ENCODE measurements at regions not wholly inside any gene's neighbourhood (a gene's known extent, or its start where the extent isn't known, plus 50 kb on each side); places are given as distances from the start of the nearest gene placed in this dataset.

- Histone ChIP-seq H3K4me3 (replicated peaks in 1 of 2; ENCODE audit: low read depth in 1 of 2, low read length in 2 of 2) (no peak overlapping the region), H3K27me3 (ENCODE audit: insufficient read depth, low read length) (no peaks in the 10 kb centered on the region), H3K79me2 (ENCODE audit: insufficient read depth, low read length) (no peaks in the 10 kb centered on the region), H4K20me1 (ENCODE audit: insufficient read depth) (no peaks in the 10 kb centered on the region), H3K4me1 (ENCODE audit: control insufficient read depth in 1 of 2, insufficient read depth in 2 of 2, low read length in 2 of 2) (no peaks in the 10 kb centered on the region), H3K9me3 (ENCODE audit: control insufficient read depth in 1 of 2, insufficient read depth in 1 of 2, low read depth in 1 of 2, low read length in 2 of 2) (peaks cover 8 to 9% of the 10 kb centered on the region in 2 experiments; a peak in 2 of 4 replicates), H3K4me2 (ENCODE audit: low read length) (no peak overlapping the region), H2AFZ (ENCODE audit: low read depth, low read length, poor library complexity, severe bottlenecking) (no peak overlapping the region), H3K27ac (ENCODE audit: low read depth, low read length) (no peak overlapping the region), H3K9me2 (ENCODE audit: insufficient read depth) (no peaks in the 10 kb centered on the region), H3K9ac (ENCODE audit: low read length) (no peak overlapping the region), H3K36me3 (ENCODE audit: control insufficient read depth in 1 of 2, insufficient read depth in 2 of 2, low read length in 2 of 2) (no peaks in the 10 kb centered on the region)
- no peak for ATAC-seq
- BruUV-seq (replicated peaks) = no TSS peak
- RAD21 ChIA-PET (ENCODE audit: low non-redundant PET in 1 of 2, low total read pairs in 2 of 2, uncharacterized antibody in 2 of 2, unreplicated experiment in 2 of 2) = no interaction called here
- CTCF ChIA-PET = no interaction called here
- no peak for DNase-seq (ENCODE audit: low read depth, low spot score)
- TF ChIP-seq SP1 (IDR thresholded peaks at IDR 0.05; ENCODE audit: low read depth) = no peak
- no peak for TF ChIP-seq SRF (IDR thresholded peaks at IDR 0.05; ENCODE audit: low read depth)
- no peak for TF ChIP-seq ELF1 (IDR thresholded peaks at IDR 0.05; ENCODE audit: borderline replicate concordance, low read depth)
- TF ChIP-seq ZBTB33 (IDR thresholded peaks at IDR 0.05; ENCODE audit: extremely low read depth, insufficient replicate concordance, low read length) = no peak
- no peak for TF ChIP-seq SIN3A (IDR thresholded peaks at IDR 0.05; ENCODE audit: low read depth)
- no peak for TF ChIP-seq CEBPB (IDR thresholded peaks at IDR 0.05; ENCODE audit: low read depth)
- TF ChIP-seq ATF3 (IDR thresholded peaks at IDR 0.05) = no peak
- TF ChIP-seq FOSL1 (IDR thresholded peaks at IDR 0.05; ENCODE audit: low read depth) = no peak
- no peak for TF ChIP-seq ZFX (IDR thresholded peaks at IDR 0.05)
- TF ChIP-seq MAX (IDR thresholded peaks at IDR 0.05) = no peak
- TF ChIP-seq CTCF (IDR thresholded peaks at IDR 0.05 in 2 of 3, conservative IDR thresholded peaks at IDR 0.05 in 1 of 3; ENCODE audit: borderline replicate concordance in 1 of 3, insufficient read depth in 1 of 3, low read depth in 2 of 3, low read length in 2 of 3) = no peak
- TF ChIP-seq ZNF274 (IDR thresholded peaks at IDR 0.05; ENCODE audit: low read depth, low read length) = no peak
- POLR2A ChIA-PET = no interaction called here
- intact Hi-C loops (cut with micrococcal nuclease) = no loop called here
These were observed 410.8 kb upstream of the POU3F3 start for GRCh38 chr2:104443145-104443544.
